Sigmoid colon (tissue), 6 donors: ENCODE measurements at regions not wholly inside any gene's neighbourhood (a gene's known extent, or its start where the extent isn't known, plus 50 kb on each side); places are given as distances from the start of the nearest gene placed in this dataset.

Source experiments
- DNase-seq: peaks from one replicate; pipeline ENCODE4 v3.0.0-alpha.2; 2019
- H3K27ac ChIP-seq, 4 donors: fragments of 200-600 bp; sonication (generic); one replicate each; pipeline ENCODE4 v1.5.1; 2016 to 2019; ENCODE audit warnings: mild to moderate bottlenecking in 1 of 4
- H3K27me3 ChIP-seq, 3 donors: fragments of 200-600 bp; sonication (generic); one replicate each; pipeline ENCODE4 v1.5.1; 2019; ENCODE audit warnings: mild to moderate bottlenecking in 1 of 3
- H3K36me3 ChIP-seq, 4 donors: fragments of 200-600 bp; sonication (generic); one replicate each; pipeline ENCODE4 v1.5.1; 2016 to 2019
- H3K4me1 ChIP-seq, 4 donors: fragments of 200-600 bp; sonication (generic); one replicate each; pipeline ENCODE4 v1.5.1; 2017 to 2019
- H3K4me3 ChIP-seq, 4 donors: fragments of 200-600 bp; sonication (generic); one replicate each; pipeline ENCODE4 v1.5.1; 2017 to 2019; ENCODE audit warnings: mild to moderate bottlenecking in 2 of 4, moderate library complexity in 1 of 4
- H3K9me3 ChIP-seq, 4 donors: fragments of 200-600 bp in 3 of 4; sonication (generic) in 3 of 4; one replicate each; pipeline versions ENCODE4 v1.5.1 to v1.6.1; 2013 to 2019
- CTCF ChIP-seq, 4 experiments: fragments of 450-650 bp in 3 of 4; fragments of 200-600 bp in 1 of 4; IDR thresholded peaks; one replicate each; pipeline ENCODE4 v1.5.1; 2016 to 2019; ENCODE audit warnings: antibody characterized with exemption in 4 of 4, mild to moderate bottlenecking in 3 of 4, moderate library complexity in 2 of 4
- EP300 ChIP-seq, 4 donors: sonication (generic); formaldehyde crosslinking; IDR thresholded peaks; one replicate each; pipeline ENCODE4 v1.6.1; 2017; ENCODE audit warnings: antibody characterized with exemption in 4 of 4
- POLR2A ChIP-seq, 2 donors: fragments of 450-650 bp; IDR thresholded peaks; one replicate each; pipeline ENCODE4 v1.6.1; 2016; ENCODE audit warnings: antibody characterized with exemption in 2 of 2, mild to moderate bottlenecking in 2 of 2, moderate library complexity in 2 of 2
- POLR2AphosphoS5 ChIP-seq, 4 donors: sonication (generic); formaldehyde crosslinking; IDR thresholded peaks; one replicate each; pipeline ENCODE4 v1.6.1; 2017; ENCODE audit warnings: antibody characterized with exemption in 4 of 4
- WGBS, 2 donors: extraction: QIAGEN DNeasy Blood & Tissue Kit; methylation state at CpG; one replicate each; pipeline ENCODE4 v1.1.7; 2013; 5-methylcytosine and 5-hydroxymethylcytosine counted together
- intact Hi-C: fragments of 100-400 bp; cut with DNase I; formaldehyde crosslinking; loops from one replicate; pipeline ENCODE4 v1.15.1; 2023
- donor health status: healthy with polysubstance abuse.
- donor health status: healthy.

DNA sequence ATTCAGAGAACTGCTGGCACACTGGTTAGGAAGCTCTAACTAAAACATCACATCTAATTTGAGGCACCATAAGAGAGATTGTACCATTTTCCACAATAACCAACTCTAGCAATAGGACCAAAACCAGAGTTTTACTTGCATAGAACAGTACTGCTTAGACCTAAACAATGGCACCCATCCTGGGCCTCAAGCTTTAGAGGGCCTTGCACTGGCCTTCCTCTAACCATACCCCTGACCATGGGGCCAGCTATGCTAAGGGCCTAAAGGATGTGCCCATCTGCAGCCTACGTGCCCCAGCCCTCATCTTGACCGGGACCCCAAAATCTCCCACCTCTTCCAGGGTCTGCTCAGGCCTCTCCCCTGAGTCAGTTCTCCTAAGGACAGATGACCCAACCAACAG, 74.4 kb upstream of the ARHGAP32 start:
- no peak for TF ChIP-seq CTCF (IDR thresholded peaks at IDR 0.05)
- no peak for TF ChIP-seq EP300 (IDR thresholded peaks at IDR 0.05)
- TF ChIP-seq POLR2AphosphoS5 (IDR thresholded peaks at IDR 0.05): no peak
- no peak for TF ChIP-seq POLR2A (IDR thresholded peaks at IDR 0.05)
- no peak for DNase-seq
- no peak overlapping the region for H3K4me3 ChIP-seq
- peaks cover 0 to 9% (median 4%) of the 10 kb centered on the region in 4 donors for H3K4me1 ChIP-seq
- intact Hi-C loops: no loop called here
- no peaks in the 10 kb centered on the region for H3K9me3 ChIP-seq
- H3K36me3 ChIP-seq: no peaks in the 10 kb centered on the region
- 71 to 96% methylated on average over 2 of the region's 2 CpGs for WGBS, 2 donors
- no peak overlapping the region for H3K27ac ChIP-seq
- no peaks in the 10 kb centered on the region for H3K27me3 ChIP-seq

- Histone ChIP-seq H3K9me3 (no peaks in the 10 kb centered on the region), H3K27ac (no peak overlapping the region), H3K4me1 (peaks cover 0 to 9% (median 4%) of the 10 kb centered on the region in 4 donors), H3K4me3 (no peak overlapping the region), H3K27me3 (no peaks in the 10 kb centered on the region), H3K36me3 (no peaks in the 10 kb centered on the region)
- DNase-seq: no peak
- TF ChIP-seq POLR2A (IDR thresholded peaks at IDR 0.05) (no peak), EP300 (IDR thresholded peaks at IDR 0.05) (no peak), CTCF (IDR thresholded peaks at IDR 0.05) (no peak), POLR2AphosphoS5 (IDR thresholded peaks at IDR 0.05) (no peak)
- 79 to 82% methylated on average over 5 of the region's 5 CpGs for WGBS, 2 donors
- intact Hi-C loops: no loop called here
Measured at GRCh38 chr11:129265125-129265788, 73.1 kb upstream of the ARHGAP32 start.

GRCh38 chr11:129264114-129264513, 72.0 kb upstream of the ARHGAP32 start:
- TF ChIP-seq EP300 (IDR thresholded peaks at IDR 0.05) (no peak), POLR2AphosphoS5 (IDR thresholded peaks at IDR 0.05) (no peak), POLR2A (IDR thresholded peaks at IDR 0.05) (no peak), CTCF (IDR thresholded peaks at IDR 0.05) (no peak)
- 89 to 92% methylated on average over 2 of the region's 2 CpGs for WGBS, 2 donors
- no peak for DNase-seq
- Histone ChIP-seq H3K36me3 (no peaks in the 10 kb centered on the region), H3K4me3 (no peak overlapping the region), H3K27ac (no peak overlapping the region), H3K9me3 (no peaks in the 10 kb centered on the region), H3K4me1 (peaks cover 0 to 9% (median 4%) of the 10 kb centered on the region in 4 donors), H3K27me3 (no peaks in the 10 kb centered on the region)
- intact Hi-C loops: no loop called here

DNA sequence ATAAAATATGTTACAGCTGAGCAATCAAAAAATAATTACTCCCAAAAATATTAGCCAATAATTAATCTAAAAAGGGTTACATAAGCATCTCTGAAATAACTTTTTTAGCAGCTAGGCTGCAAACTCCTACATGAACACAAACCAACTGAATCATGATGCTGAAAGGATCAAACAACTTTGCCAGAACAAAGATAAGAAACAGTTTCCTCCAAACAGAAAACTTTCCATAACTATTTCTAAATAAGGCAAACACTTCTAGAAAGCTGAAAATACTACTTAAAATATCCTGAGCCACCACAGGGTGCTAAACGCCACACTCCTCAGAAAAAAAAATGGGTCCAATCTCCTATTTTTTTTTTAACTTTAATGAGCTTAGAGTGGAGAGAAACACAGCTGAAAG, 68.6 kb upstream of the ARHGAP32 start:
- intact Hi-C loops: no loop called here
- no peak overlapping the region for H3K27ac ChIP-seq
- DNase-seq: no peak
- H3K4me1 ChIP-seq: peaks cover 0 to 9% (median 4%) of the 10 kb centered on the region in 4 donors
- H3K36me3 ChIP-seq: no peaks in the 10 kb centered on the region
- TF ChIP-seq POLR2AphosphoS5 (IDR thresholded peaks at IDR 0.05): no peak
- no peak for TF ChIP-seq POLR2A (IDR thresholded peaks at IDR 0.05)
- TF ChIP-seq EP300 (IDR thresholded peaks at IDR 0.05): no peak
- no peak for TF ChIP-seq CTCF (IDR thresholded peaks at IDR 0.05)
- WGBS, 2 donors: 61 to 82% methylated on average over 1 of the region's 1 CpG
- H3K4me3 ChIP-seq: no peak overlapping the region
- H3K9me3 ChIP-seq: no peaks in the 10 kb centered on the region
- no peaks in the 10 kb centered on the region for H3K27me3 ChIP-seq

GRCh38 chr11:129259931-129260348, 67.8 kb upstream of the ARHGAP32 start:
- TF ChIP-seq CTCF (IDR thresholded peaks at IDR 0.05) (no peak), EP300 (IDR thresholded peaks at IDR 0.05) (no peak), POLR2AphosphoS5 (IDR thresholded peaks at IDR 0.05) (no peak), POLR2A (IDR thresholded peaks at IDR 0.05) (no peak)
- 20 to 75% methylated on average over 3 of the region's 3 CpGs for WGBS, 2 donors
- H3K27me3 ChIP-seq: no peaks in the 10 kb centered on the region
- H3K4me3 ChIP-seq: no peak overlapping the region
- no peaks in the 10 kb centered on the region for H3K9me3 ChIP-seq
- H3K27ac ChIP-seq: no peak overlapping the region
- H3K4me1 ChIP-seq: peaks cover 0 to 14% (median 3%) of the 10 kb centered on the region in 4 donors
- H3K36me3 ChIP-seq: no peaks in the 10 kb centered on the region
- intact Hi-C loops: no loop called here
- no peak for DNase-seq
